Cardiac muscle cell (in vitro differentiated cells and primary cell): ENCODE measurements at regions not wholly inside any gene's neighbourhood (a gene's known extent, or its start where the extent isn't known, plus 50 kb on each side); places are given as distances from the start of the nearest gene placed in this dataset.

Experiments used
- DNase-seq, 2 donors: peaks; one replicate each; pipeline versions ENCODE4 v3.0.0 to v3.0.0-alpha.2; 2010 to 2017; ENCODE audit warnings: low read depth in 1 of 2, low spot score in 1 of 2
- H3K27ac ChIP-seq: fragments of 200-600 bp; sonication (generic); 2 replicates; pipeline ENCODE4 v1.5.1; 2016
- H3K27me3 ChIP-seq: fragments of 200-600 bp; sonication (generic); 2 replicates; pipeline ENCODE4 v1.6.0; 2016; ENCODE audit warnings: control low read depth
- H3K36me3 ChIP-seq: fragments of 200-600 bp; sonication (generic); 2 replicates; pipeline ENCODE4 v1.5.1; 2016; ENCODE audit warnings: control low read depth
- H3K4me1 ChIP-seq: fragments of 200-600 bp; sonication (generic); 2 replicates; pipeline ENCODE4 v1.8.1; 2017; ENCODE audit warnings: low read depth, mild to moderate bottlenecking, mixed run types
- H3K4me3 ChIP-seq: fragments of 200-600 bp; sonication (generic); 2 replicates; pipeline ENCODE4 v1.5.1; 2016; ENCODE audit warnings: mild to moderate bottlenecking
- H3K9me3 ChIP-seq: fragments of 200-600 bp; sonication (generic); 2 replicates; pipeline ENCODE4 v1.5.1; 2017; ENCODE audit warnings: low read depth, mild to moderate bottlenecking, control low read depth
- TF ChIP-seq, protein P1 (sequence below): IDR thresholded peaks from 2 replicates; pipeline ENCODE4 v1.5.1; 2012; ENCODE audit warnings: low read depth, mild to moderate bottlenecking, low read length

DNA sequence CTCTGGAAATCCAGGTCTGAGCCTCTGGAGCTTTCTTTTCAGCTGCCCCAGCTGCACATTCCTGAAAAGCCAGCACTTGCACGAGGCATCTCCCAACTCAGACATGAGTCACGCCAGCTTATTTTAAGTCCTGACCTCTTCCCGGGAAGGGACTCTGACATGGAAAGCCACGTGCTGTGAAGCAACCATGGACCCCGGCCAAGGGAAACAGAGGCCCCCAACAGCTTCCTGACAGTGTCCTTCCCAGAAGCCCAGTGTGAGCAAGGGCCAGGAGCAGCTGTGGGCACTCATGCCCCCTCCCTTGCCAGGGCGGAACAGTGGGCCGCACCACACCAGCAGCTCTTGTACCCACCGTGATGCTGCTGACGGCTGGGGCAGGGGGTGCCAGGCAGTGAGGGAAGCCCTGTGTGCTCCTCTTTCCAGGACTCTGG lies 118.8 kb upstream of the CADM1 start:
- no peaks in the 10 kb centered on the region for H3K27me3 ChIP-seq
- no peak overlapping the region for H3K27ac ChIP-seq
- H3K36me3 ChIP-seq = no peaks in the 10 kb centered on the region
- peaks cover 18% of the 10 kb centered on the region for H3K4me1 ChIP-seq
- no peaks in the 10 kb centered on the region for H3K9me3 ChIP-seq
- TF ChIP-seq, protein P1, sequence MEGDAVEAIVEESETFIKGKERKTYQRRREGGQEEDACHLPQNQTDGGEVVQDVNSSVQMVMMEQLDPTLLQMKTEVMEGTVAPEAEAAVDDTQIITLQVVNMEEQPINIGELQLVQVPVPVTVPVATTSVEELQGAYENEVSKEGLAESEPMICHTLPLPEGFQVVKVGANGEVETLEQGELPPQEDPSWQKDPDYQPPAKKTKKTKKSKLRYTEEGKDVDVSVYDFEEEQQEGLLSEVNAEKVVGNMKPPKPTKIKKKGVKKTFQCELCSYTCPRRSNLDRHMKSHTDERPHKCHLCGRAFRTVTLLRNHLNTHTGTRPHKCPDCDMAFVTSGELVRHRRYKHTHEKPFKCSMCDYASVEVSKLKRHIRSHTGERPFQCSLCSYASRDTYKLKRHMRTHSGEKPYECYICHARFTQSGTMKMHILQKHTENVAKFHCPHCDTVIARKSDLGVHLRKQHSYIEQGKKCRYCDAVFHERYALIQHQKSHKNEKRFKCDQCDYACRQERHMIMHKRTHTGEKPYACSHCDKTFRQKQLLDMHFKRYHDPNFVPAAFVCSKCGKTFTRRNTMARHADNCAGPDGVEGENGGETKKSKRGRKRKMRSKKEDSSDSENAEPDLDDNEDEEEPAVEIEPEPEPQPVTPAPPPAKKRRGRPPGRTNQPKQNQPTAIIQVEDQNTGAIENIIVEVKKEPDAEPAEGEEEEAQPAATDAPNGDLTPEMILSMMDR = no peak
- no peak overlapping the region for H3K4me3 ChIP-seq
- peak; percentile 62 to 95 for DNase-seq

DNA sequence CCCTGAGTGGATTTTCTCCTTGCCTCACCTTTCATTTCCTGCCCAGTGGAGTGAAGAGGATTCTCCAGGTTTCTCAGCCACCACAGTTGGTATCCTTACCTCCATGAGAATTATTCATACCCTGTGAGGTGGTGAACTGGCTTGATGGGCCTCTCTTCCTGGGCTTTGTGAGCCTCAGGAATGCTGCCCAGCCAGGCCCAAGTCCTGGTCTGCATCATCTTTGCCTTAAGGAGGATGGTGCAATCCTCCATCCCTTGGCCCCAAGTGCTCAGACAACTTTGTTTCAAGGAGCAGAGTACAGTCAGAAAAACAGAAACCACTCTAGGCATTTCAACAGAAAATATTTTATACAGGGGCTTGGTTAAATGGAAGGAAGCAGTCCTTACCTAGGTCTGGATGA lies 114.2 kb upstream of the CADM1 start:
- DNase-seq = peak in 1 of 2 donors; percentile 11
- TF ChIP-seq, protein P1 = no peak
- no peak overlapping the region for H3K4me3 ChIP-seq
- H3K36me3 ChIP-seq = no peaks in the 10 kb centered on the region
- no peak overlapping the region for H3K27ac ChIP-seq
- peaks cover 21% of the 10 kb centered on the region for H3K4me1 ChIP-seq
- H3K9me3 ChIP-seq = no peaks in the 10 kb centered on the region
- H3K27me3 ChIP-seq = no peaks in the 10 kb centered on the region

DNA sequence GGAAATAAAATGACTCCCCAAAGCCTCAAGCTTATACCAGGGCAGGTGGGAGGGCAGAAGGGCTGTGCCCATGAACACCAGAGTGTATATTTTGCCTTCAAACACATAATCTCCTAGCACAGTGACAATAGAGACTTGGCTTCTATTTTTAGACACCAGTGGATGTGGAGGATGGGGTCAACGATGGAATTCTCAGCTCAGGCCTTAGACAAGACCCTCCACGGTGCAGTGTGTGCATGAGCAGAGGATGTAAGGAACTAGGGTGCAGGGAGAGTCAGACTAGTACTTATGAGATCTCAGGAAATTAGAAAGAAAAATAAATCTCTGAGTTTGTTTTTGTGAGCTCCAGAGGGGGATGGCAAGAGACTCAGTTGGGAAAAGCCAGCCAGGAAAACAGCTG lies 113.6 kb upstream of the CADM1 start:
- TF ChIP-seq, protein P1 = no peak
- H3K36me3 ChIP-seq = no peaks in the 10 kb centered on the region
- H3K27me3 ChIP-seq = no peaks in the 10 kb centered on the region
- H3K4me3 ChIP-seq = no peak overlapping the region
- no peaks in the 10 kb centered on the region for H3K9me3 ChIP-seq
- H3K4me1 ChIP-seq = peaks cover 18% of the 10 kb centered on the region
- peak overlapping the region; percentile 48 for H3K27ac ChIP-seq
- no peak for DNase-seq

DNA sequence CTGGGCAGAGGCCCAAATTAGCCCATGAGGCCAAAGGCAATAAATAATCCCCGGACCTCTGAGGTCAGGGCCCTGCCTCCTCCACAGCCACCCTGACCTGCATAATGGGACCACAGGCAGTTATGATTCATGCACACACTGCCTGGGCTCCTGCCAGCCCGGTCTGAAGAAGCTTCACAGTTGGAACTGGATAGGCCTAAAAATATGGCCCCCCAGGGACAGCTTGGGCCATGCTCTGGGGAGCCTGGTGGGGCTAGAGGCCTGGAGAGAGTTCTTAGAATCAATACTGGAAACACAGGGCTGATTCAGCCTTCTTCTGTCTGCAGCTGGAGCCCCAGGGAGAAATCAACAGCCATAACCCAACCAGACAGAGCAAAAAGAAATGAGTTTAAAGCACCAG lies 112.8 kb upstream of the CADM1 start:
- H3K27ac ChIP-seq = no peak overlapping the region
- peaks cover 21% of the 10 kb centered on the region for H3K4me1 ChIP-seq
- H3K36me3 ChIP-seq = no peaks in the 10 kb centered on the region
- TF ChIP-seq, protein P1 = no peak
- peak in 1 of 2 donors; percentile 53 for DNase-seq
- H3K4me3 ChIP-seq = no peak overlapping the region
- no peaks in the 10 kb centered on the region for H3K27me3 ChIP-seq
- no peaks in the 10 kb centered on the region for H3K9me3 ChIP-seq

DNA sequence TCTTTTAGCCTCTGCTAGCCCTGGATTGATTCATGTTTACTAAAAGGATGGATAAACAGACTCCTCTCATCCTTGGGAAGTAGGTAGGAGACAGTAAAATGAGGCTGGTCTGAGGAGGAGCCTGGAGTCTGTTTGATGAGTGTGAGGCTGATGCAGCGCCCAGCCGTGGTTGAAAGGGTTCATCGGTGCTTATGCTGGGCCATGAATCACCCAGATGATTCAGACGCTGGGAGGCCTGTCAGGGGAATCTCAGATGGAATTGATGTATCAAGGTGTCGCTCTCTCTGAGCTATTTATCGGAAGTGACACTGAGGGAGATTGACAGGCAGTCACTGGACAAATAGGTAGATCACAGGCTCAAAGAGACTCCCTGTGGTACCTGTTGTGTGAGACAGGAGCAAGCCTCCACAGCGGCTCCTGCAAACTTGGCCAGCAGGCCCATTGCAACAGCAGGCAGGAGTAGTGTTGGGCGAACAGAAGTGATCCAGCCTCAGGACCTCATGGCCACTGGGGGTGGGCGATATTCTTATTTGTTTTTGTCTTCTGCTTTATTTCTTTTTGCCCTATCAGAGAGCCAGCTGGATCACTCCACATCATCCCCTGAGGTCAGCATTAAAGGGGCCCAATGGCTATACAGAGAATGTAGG lies 109.9 kb upstream of the CADM1 start:
- peaks cover 27% of the 10 kb centered on the region for H3K4me1 ChIP-seq
- no peaks in the 10 kb centered on the region for H3K36me3 ChIP-seq
- no peaks in the 10 kb centered on the region for H3K27me3 ChIP-seq
- peak in 1 of 2 donors; percentile 19 for DNase-seq
- H3K4me3 ChIP-seq = no peak overlapping the region
- no peak overlapping the region for H3K27ac ChIP-seq
- TF ChIP-seq, protein P1 = peak; percentile 3
- H3K9me3 ChIP-seq = no peaks in the 10 kb centered on the region
